GM19468 (cell line): ENCODE measurements at regions not wholly inside any gene's neighbourhood (a gene's known extent, or its start where the extent isn't known, plus 50 kb on each side); places are given as distances from the start of the nearest gene placed in this dataset.

Experiments used
- ATAC-seq: cut with Tn5 transposase; IDR thresholded peaks from one replicate; pipeline ENCODE4 v1.9.1; 2021; ENCODE audit warnings: mild to moderate bottlenecking, moderate library complexity, moderate number of reproducible peaks; ENCODE audit not compliant: unreplicated experiment; ENCODE audit errors: extremely low read depth

GRCh38 chr16:50858877-50859627, 117.2 kb downstream of the CYLD start:
- no peak for ATAC-seq

DNA sequence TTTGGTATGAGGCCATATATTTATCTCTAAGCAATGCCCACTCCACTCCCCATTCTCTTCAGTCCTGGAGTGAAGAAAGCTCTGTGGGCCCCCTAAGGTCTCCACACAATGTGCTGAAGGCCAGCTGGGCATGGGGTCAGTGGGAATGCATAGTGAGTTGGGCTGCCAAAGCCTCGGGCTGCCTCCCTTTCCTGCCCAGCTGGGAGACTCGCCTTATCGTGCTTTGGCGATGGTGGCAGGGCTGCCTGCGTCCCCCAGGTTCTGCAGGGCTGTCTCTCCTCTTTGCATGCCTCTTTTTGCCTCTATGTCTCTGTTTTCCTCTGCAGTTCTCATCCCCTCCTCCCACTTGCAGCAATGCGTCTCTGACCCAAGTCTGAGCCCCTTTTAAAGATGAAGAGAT, 116.5 kb downstream of the CYLD start:
- ATAC-seq, result no peak

DNA sequence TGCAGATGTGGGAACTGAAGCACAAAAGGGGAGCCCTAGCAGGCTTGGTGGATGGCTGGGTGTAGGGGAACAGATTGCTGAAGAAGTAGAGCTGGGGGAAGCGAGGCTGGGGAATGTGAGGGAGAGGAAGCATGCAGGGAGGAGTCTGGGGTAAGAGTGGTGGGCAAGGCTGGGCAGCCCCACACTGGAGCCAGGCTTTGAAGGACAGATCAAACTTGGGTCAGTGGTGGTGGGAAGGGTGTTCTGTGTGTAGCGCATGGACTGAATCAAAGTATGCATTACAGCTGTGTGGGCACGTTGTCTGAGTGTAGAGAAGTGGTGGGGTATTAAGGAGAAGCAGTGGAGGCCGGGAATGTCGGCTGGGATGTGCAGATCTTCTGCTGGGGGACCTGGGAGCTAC, 116.0 kb downstream of the CYLD start:
- no peak for ATAC-seq

GRCh38 chr16:50856991-50857390, 115.1 kb downstream of the CYLD start:
- no peak for ATAC-seq

DNA sequence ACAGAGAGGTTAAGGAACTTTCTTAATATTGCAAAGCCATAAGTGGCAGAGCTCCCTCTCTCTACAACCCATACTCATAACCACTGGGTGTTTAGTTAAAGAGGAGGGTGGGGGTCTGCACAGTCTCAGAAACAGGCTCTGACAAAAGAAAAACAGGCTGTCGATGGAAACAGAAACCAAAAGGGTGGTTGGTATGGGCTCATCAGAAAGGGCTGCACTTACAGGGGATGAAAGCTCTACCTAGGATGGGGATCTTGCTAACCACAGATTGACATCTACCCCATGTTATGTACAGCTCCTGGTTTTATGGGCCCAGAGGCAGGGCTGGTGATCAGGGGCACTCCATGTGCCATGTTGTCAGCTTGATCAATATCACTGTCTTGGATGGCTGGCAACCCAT, 111.4 kb downstream of the CYLD start:
- no peak for ATAC-seq
